Kidney glomerular epithelial cell (primary cell): ENCODE measurements at regions not wholly inside any gene's neighbourhood (a gene's known extent, or its start where the extent isn't known, plus 50 kb on each side); places are given as distances from the start of the nearest gene placed in this dataset.

Experiments used
- DNase-seq: peaks from one replicate; lab custom pipeline; 2025; lab: John Stamatoyannopoulos, UW

GRCh38 chr21:25531538-25532250 lies 75.6 kb downstream of the MRPL39 start:
- peak; percentile 79 for DNase-seq

- DNase-seq: peak; percentile 68
Observed at GRCh38 chr21:25528515-25528914, 78.8 kb downstream of the MRPL39 start.

DNA sequence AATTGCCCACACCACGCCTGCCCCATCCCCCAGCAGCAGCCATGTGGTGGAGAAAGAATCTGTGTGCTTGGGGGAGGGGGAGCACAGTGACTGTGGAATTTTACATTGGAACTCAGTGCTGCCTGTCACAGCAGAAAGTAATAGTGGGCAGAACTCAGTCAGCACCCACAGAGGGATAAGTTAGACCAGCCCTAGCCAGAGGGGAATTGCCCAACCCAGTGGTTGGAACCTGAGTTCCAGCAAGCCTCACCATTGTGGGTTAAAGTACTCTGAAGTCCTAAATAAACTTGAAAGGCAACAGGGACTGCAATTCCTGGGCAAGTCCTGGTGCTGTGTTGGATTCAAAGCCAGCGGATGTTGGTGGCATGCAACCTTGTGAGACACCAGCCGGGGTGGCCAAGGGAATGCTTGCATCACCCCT lies 88.8 kb downstream of the MRPL39 start:
- no peak for DNase-seq

DNA sequence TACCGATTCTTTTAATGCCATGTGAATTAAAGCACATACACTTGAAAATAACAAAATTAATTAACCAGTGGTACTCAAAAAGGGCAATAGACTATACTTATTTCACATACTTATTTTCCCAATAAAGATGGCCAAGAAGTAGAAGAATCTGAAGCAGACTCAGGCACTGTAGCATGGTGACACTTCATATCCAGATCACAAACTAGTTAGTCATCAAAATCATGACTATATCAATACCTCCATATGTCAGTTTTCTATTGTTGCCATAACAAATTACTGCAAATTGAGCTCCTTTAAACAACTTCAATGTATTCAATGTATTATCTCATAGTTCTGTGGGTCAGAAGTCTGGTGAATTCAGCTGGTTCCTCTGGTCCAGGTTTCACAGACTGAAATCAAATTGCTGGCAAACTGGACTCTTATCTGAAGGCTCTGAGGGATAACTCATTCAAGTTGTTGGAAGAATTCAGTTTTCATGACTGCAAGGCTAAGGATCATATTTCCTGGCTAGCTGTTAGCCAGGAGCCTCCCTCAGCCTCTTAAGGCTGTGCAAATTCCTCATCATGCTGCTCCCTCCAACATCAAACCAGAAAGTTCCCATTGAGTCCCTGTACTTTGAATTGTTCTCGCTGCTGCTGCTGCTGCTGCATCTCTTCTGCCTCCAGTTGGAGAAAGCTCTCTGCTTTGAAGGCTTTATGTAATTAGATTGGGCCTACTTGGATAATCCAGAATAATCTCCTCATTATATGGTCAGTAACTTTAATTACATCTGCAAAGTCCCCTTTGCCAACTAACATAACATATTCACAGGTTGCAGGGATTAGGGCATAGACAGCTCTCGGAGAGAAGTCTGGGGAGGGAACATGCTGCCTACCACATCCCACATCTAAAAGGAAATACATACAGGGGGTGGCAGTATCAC lies 91.5 kb downstream of the MRPL39 start:
- no peak for DNase-seq

- no peak for DNase-seq
Observed at GRCh38 chr21:25513810-25514209, 93.5 kb downstream of the MRPL39 start.

GRCh38 chr21:25512095-25513081 lies 94.9 kb downstream of the MRPL39 start:
- no peak for DNase-seq

GRCh38 chr21:25509862-25510261 lies 97.4 kb downstream of the MRPL39 start:
- DNase-seq: no peak

- DNase-seq: no peak
Observed at GRCh38 chr21:25508364-25508763, 98.9 kb downstream of the MRPL39 start.

DNA sequence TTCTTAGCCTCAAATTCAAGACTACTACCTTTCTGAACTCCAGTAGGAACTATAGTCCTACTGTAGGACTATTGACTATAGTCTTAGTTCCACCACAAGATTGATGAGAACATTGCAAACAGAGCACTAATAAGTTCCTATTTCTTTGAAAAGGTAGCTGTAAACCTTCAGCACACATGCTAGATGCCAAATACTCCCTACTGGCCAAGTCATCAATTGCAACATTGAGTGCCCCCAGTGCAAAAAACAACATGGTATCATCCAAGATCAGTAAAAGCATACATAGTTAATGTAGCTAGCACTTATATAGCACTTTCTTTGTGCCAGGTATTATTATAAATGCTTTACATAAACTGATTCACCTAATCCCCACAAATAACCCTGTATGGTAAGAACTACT lies 99.8 kb downstream of the MRPL39 start:
- no peak for DNase-seq

GRCh38 chr21:25506887-25507286 lies 100.4 kb downstream of the MRPL39 start:
- peak; percentile 14 for DNase-seq

GRCh38 chr21:25506261-25506660 lies 101.0 kb downstream of the MRPL39 start:
- DNase-seq: no peak

DNA sequence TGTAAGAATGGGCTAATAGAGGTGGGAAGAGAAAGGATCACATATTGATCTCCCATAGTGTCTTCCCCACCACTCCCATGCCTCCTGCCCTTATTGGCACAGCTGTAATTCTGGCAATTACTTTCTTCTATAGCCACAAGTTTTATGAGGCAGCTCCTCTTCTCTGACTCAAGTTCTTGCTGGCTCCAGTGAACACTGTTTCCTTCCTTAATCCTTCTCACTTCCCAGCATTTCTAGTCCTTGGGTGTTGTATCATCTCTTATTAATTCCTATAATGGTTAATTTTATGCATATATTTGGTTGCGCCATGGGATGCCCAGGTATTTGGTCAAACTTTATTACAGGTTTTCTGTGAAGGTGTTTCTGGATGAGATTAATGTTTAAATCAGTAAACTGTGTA lies 103.3 kb downstream of the MRPL39 start:
- DNase-seq: no peak

DNA sequence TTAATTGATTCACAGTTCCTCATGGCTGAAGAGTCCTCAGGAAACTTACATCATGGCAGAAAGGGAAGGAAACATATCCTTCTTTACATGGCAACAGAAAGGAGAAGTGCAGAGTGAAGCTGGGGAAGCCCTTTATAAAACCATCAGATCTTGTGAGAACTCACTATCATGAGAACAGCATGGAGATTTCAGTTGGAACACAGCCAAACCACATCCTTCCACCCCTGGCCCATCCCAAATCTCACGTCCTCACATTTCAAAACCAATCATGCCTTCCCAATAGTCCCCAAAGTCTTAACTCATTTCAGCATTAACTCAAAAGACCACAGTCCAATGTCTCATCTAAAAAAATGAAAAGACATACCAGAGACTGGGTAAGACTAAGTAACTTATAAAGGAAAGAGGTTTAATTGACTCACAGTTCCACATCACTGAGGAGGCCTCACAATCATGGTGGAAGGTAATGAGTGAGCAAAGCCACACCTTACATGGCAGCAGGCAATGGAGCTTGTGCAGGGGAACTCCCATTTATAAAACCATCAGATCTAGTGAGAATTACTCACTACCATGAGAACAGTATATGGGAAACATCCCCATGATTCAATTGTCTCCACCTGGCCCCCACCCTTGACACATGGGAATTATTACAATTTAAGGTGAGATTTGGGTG lies 105.2 kb downstream of the MRPL39 start:
- no peak for DNase-seq

DNA sequence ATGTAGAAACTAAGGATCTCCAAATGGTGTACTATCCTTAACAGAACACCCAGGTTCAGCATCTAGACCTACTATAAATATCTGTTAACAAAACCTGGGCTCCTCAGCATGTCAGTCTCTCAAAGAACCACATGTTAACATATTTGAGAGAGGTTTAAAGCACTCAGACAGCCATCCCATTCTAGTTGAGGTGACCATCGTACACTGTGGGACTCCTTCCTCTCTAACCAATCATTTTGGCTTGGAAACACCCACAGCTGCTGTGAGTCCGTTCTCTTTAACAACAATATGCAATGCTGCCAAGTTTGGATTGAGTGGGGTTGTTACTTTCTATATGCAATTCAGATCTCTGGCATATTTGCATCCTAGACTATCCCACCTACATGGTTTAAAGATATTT lies 105.8 kb downstream of the MRPL39 start:
- no peak for DNase-seq

- DNase-seq: no peak
Observed at GRCh38 chr21:25500598-25500997, 106.7 kb downstream of the MRPL39 start.

DNA sequence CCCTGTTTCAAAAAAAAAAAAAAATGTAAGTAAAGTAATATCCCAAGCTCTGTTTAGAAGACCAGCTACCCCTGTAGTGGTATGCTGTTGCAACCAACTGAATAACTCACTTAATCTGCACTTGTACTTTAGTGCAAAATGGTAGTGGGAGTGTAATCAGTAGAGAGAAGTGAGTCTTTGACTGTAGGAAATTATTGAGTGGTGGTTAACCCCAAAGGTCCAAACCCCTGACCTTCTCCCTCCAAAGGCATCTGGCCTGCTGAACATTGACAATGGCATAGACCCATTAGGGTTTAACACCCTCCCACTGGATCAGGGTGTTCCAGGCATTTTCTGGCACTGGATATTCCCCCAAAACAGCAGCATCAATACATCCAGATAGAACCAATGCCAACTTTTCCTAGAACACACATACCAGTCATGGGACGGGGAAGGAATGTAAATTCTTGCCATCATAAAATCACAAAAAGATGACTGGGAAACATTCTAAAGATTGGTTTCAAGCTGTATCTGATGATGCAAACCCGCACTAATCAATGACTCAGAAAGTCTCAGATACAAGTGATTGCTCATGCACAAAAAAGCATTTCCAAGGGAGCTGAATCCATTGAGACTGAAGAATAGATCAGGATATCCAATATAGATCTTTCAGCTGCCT lies 110.3 kb downstream of the MRPL39 start:
- DNase-seq: peak; percentile 73

GRCh38 chr21:25494804-25495203 lies 112.5 kb downstream of the MRPL39 start:
- no peak for DNase-seq

DNA sequence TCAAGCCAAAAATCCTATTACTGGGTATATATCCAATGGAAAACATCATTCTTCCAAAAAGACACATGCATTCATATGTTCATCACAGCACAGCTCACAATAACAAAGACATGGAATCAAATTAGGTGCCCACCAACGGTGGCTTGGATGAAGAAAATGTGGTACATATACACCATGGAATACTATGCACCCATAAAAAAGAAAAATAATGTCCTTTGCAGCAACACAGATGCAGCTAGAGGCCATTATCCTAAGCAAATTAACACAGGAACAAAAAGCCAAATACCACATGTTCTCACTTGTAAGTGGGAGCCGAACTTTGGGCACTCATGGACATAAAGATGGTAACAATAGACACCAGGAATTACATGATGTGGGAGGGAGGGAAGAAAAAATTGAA lies 113.6 kb downstream of the MRPL39 start:
- DNase-seq: no peak

DNA sequence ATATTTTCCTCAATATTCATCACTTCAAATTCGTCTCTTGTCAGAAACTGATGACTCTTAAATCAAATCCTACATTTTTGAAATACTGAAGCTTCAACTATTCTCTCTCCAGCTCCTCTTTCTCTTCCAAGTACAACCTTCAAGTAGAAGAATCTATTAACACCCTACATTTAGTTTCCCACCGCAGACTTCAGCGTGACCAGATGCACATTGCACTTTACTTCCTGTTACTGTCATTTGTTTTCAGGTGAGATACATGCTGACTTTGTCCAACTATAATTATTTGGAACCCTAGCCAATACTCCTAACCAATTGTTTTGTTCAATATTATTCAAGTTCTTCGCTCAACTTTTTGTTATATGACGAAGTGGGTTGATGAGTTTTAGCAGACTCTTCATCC lies 116.0 kb downstream of the MRPL39 start:
- DNase-seq: no peak

DNA sequence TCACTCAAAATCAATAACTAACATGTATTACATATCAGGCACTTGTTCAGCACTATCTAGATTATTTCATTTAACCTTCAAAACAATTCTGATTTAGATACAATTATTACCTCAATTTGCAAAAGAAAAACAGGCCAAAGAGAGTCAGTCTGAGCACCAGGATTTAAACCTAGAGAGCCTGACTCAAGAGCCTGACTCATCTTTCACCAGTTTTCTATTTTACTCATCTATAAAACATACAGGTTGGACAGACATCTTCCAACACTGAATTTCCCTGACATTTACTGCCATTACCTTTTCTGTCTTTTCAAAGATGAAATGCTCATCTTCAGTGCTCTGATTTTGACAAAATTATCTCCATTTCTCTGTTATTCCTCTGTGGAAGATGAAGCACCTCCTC lies 116.5 kb downstream of the MRPL39 start:
- DNase-seq: no peak

DNA sequence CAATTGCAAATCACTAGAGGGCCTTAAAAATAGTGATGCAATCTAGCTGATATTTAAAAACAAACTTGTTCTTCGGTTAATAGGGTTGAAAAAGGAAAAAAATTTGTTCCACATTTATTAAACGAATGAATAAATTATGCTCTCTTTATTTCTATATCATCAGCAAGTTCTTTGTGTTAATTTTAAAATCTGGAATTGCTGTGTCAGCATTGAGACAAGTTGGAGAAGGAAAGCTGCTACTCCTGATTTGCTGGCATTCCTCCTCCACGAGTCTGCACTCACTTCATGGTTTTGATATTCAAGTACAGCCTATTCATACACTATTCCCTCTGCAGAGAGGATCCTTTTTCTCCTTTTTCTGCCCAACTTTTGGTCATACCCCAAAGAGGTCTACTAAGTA lies 117.6 kb downstream of the MRPL39 start:
- no peak for DNase-seq
